AG04450 (cell line): ENCODE measurements at regions not wholly inside any gene's neighbourhood (a gene's known extent, or its start where the extent isn't known, plus 50 kb on each side); places are given as distances from the start of the nearest gene placed in this dataset.
"Not testable (repeated sequence)": the region's sequence is repeated elsewhere in the genome, so short reads cannot be mapped to it uniquely, and the experiment has no call there.

Source experiments
- CTCF ChIA-PET: fragments of 300-600, 350-600 bp; formaldehyde crosslinking; extraction: SDS; loops from one replicate; lab custom pipeline; 2022; ENCODE audit warnings: antibody characterized with exemption, inconsistent platforms; lab: Charles Lee
- POLR2A ChIA-PET: fragments of 350-600 bp; formaldehyde crosslinking; extraction: SDS; loops from one replicate; lab custom pipeline; 2021; ENCODE audit warnings: antibody characterized with exemption, inconsistent platforms; lab: Yijun Ruan, JAX
- DNase-seq: peaks from one replicate; pipeline ENCODE4 v3.0.0-alpha.2; 2011; ENCODE audit warnings: low read depth, low spot score
- H3K27ac ChIP-seq: one replicate; pipeline ENCODE4 v1.5.1; 2012; ENCODE audit warnings: low read depth, low read length, control low read depth
- H3K27me3 ChIP-seq: one replicate; pipeline ENCODE4 v1.6.0; 2012; ENCODE audit warnings: low read length; ENCODE audit not compliant: control insufficient read depth, insufficient read depth
- H3K4me3 ChIP-seq: 2 replicates; pipeline ENCODE4 v1.5.1; 2011; ENCODE audit warnings: mild to moderate bottlenecking, low read depth, low read length, control low read depth
- H3K9me3 ChIP-seq: 2 replicates; pipeline ENCODE4 v1.5.1; 2012; ENCODE audit warnings: low read length; ENCODE audit not compliant: control insufficient read depth, insufficient read depth
- CTCF ChIP-seq: IDR thresholded peaks from 2 replicates; pipeline ENCODE4 v1.5.1; 2011; ENCODE audit warnings: low read depth, low read length, control low read depth, inconsistent platforms

- no peak overlapping the region for H3K27ac ChIP-seq
- no peak for TF ChIP-seq CTCF
- no peaks in the 10 kb centered on the region for H3K27me3 ChIP-seq
- no peak overlapping the region for H3K4me3 ChIP-seq
- POLR2A ChIA-PET, result no interaction called here
- H3K9me3 ChIP-seq, result no peaks in the 10 kb centered on the region
- CTCF ChIA-PET, result no interaction called here
- DNase-seq, result no peak
These were observed 192.2 kb upstream of the RPS23 start for GRCh38 chr5:82470185-82470994.

- POLR2A ChIA-PET, result no interaction called here
- no peak for TF ChIP-seq CTCF
- H3K27ac ChIP-seq, result no peak overlapping the region
- no peaks in the 10 kb centered on the region for H3K27me3 ChIP-seq
- CTCF ChIA-PET, result interaction anchor here (0.6 to 1.2 kb wide), 2 partner anchors 79 to 131 kb away, joined by 4 read pairs; no protein-coding TSS in a partner anchor
- DNase-seq, result no peak
- H3K9me3 ChIP-seq, result no peaks in the 10 kb centered on the region
- H3K4me3 ChIP-seq, result no peak overlapping the region
These were observed 188.9 kb upstream of the RPS23 start for GRCh38 chr5:82466986-82467561.

GRCh38 chr5:82465235-82465634, 187.1 kb upstream of the RPS23 start:
- Histone ChIP-seq H3K4me3 (no peak overlapping the region), H3K27ac (no peak overlapping the region), H3K27me3 (no peaks in the 10 kb centered on the region), H3K9me3 (no peaks in the 10 kb centered on the region)
- DNase-seq, result no peak
- no peak for TF ChIP-seq CTCF
- POLR2A ChIA-PET, result no interaction called here
- CTCF ChIA-PET, result no interaction called here

- ChIA-PET CTCF (no interaction called here), POLR2A (no interaction called here)
- no peak for TF ChIP-seq CTCF
- no peak overlapping the region for H3K27ac ChIP-seq
- peaks cover 10% of the 10 kb centered on the region for H3K9me3 ChIP-seq
- H3K27me3 ChIP-seq, result no peaks in the 10 kb centered on the region
- no peak overlapping the region for H3K4me3 ChIP-seq
- DNase-seq, result no peak
These were observed 181.5 kb upstream of the RPS23 start for GRCh38 chr5:82459626-82460025.

GRCh38 chr5:82455317-82455716, 177.2 kb upstream of the RPS23 start:
- CTCF ChIA-PET, POLR2A ChIA-PET, DNase-seq, H3K27ac ChIP-seq, H3K4me3 ChIP-seq, H3K27me3 ChIP-seq: not testable (repeated sequence)
- H3K9me3 ChIP-seq, result peaks cover 10% of the 10 kb centered on the region
